Astrocyte of the spinal cord (primary cell): ENCODE measurements at regions not wholly inside any gene's neighbourhood (a gene's known extent, or its start where the extent isn't known, plus 50 kb on each side); places are given as distances from the start of the nearest gene placed in this dataset.

Experiments used
- DNase-seq: peaks from one replicate; pipeline ENCODE4 v3.0.0; 2011; ENCODE audit warnings: low read depth, low spot score
- H3K4me3 ChIP-seq: 2 replicates; pipeline ENCODE4 v1.5.1; 2011; ENCODE audit warnings: low read depth, mild to moderate bottlenecking, low read length, moderate library complexity
- CTCF ChIP-seq: IDR thresholded peaks from 2 replicates; pipeline ENCODE4 v1.5.1; 2012; ENCODE audit warnings: low read depth, mild to moderate bottlenecking, low read length, inconsistent platforms
- in situ Hi-C: cut with HindIII; loops from 2 replicates; pipeline ENCODE4 v1.10.0; 2017; ENCODE audit warnings: low sequenced_read_pairs

- H3K4me3 ChIP-seq = no peak overlapping the region
- TF ChIP-seq CTCF = no peak
- no peak for DNase-seq
- in situ Hi-C loops = no loop called here
Observed at GRCh38 chr2:8193146-8193545, 488.7 kb upstream of the ID2 start.

GRCh38 chr2:8193686-8194615, 487.9 kb upstream of the ID2 start:
- H3K4me3 ChIP-seq = no peak overlapping the region
- in situ Hi-C loops = no loop called here
- no peak for DNase-seq
- TF ChIP-seq CTCF = no peak

GRCh38 chr2:8195784-8196183, 486.1 kb upstream of the ID2 start:
- no peak for TF ChIP-seq CTCF
- no peak for DNase-seq
- in situ Hi-C loops = no loop called here
- H3K4me3 ChIP-seq = no peak overlapping the region

- DNase-seq = no peak
- TF ChIP-seq CTCF = no peak
- no peak overlapping the region for H3K4me3 ChIP-seq
- in situ Hi-C loops = no loop called here
Observed at GRCh38 chr2:8196316-8196715, 485.5 kb upstream of the ID2 start.

GRCh38 chr2:8197101-8197500, 484.8 kb upstream of the ID2 start:
- no peak for TF ChIP-seq CTCF
- in situ Hi-C loops = no loop called here
- no peak overlapping the region for H3K4me3 ChIP-seq
- peak; percentile 38 for DNase-seq

GRCh38 chr2:8197825-8198224, 484.0 kb upstream of the ID2 start:
- TF ChIP-seq CTCF = no peak
- in situ Hi-C loops = no loop called here
- H3K4me3 ChIP-seq = no peak overlapping the region
- DNase-seq = no peak
